GM21528 (cell line): ENCODE measurements at regions not wholly inside any gene's neighbourhood (a gene's known extent, or its start where the extent isn't known, plus 50 kb on each side); places are given as distances from the start of the nearest gene placed in this dataset.
"Not testable (repeated sequence)": the region's sequence is repeated elsewhere in the genome, so short reads cannot be mapped to it uniquely, and the experiment has no call there.

Experiments
- ATAC-seq: cut with Tn5 transposase; IDR thresholded peaks from one replicate; pipeline ENCODE4 v1.9.1; 2021; ENCODE audit warnings: mild to moderate bottlenecking, moderate library complexity; ENCODE audit not compliant: unreplicated experiment, low FRiP score

DNA sequence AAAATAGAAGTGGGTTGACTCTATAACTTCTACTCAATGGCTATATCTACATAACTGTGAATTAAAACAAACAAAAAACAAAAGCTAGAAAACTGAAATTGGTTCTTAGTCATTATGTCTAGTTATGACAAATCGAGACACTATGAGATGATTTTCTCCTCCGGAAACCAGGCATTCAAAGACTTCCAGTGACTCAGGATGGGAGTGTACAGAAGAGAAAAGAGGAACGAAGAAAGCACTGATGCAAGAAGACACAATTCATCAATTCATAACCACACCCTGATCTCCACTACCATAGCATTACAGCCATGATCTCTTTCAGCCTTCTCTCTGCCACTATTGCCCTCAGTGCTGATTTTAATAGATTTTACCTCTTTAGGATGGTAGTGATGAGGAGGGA is 253.6 kb downstream of the CBLL2 start:
- ATAC-seq: peak; percentile 99

DNA sequence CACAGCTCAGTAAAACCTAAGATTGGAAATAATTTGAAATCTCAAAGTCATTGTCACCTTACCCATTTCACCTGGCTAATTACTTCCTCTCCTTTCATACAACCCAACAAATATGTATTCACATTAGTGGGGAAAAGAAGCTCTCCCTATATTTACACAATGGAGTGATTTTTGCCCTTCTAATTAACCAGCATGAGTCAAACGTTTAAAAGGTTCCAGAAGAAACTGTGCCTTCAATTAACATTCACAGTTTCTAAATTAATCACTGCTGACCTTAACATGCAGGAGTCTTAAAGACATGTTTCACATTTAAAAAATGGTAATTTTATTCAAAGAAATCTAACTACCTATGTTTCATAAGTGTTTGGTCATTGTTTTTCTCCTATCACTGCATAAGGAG is 254.6 kb downstream of the CBLL2 start:
- ATAC-seq: no peak

DNA sequence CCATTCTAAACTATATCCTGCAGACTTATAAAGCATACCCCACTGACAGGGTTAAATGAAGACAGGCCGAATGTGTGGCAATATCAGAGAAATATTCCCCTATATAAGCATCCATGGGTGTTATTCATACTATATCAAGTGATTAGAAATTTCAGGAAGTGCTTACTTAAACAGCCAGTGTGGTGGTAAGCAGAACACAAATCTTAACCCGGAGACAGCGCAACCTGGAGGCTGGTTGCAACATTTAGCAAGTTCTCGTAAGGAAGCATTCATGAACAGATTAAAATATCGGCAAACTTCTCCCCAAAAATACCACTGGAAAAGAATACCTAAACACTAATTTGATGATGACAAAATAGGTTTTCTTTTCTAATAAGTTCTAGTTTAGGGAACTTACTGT is 261.2 kb downstream of the CBLL2 start:
- no peak for ATAC-seq

DNA sequence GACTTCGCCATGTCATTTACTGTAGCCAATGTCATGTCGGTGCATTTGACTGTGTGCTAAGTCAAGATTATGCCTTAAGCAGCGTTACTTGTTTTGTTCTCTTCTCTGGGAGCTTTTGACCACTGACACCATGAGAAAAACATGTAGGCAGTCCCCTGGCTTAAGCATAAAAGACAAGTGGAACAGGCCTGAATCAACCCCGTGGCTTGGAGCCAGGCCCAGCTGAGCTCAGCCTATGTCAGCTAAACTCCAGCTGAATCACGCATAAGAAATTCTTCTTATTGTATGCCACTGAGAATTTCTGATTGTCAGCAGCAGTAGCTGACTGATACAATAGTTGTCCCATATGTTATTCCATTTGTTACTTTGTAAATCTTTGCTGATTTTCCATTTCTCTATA is 261.9 kb downstream of the CBLL2 start:
- no peak for ATAC-seq

DNA sequence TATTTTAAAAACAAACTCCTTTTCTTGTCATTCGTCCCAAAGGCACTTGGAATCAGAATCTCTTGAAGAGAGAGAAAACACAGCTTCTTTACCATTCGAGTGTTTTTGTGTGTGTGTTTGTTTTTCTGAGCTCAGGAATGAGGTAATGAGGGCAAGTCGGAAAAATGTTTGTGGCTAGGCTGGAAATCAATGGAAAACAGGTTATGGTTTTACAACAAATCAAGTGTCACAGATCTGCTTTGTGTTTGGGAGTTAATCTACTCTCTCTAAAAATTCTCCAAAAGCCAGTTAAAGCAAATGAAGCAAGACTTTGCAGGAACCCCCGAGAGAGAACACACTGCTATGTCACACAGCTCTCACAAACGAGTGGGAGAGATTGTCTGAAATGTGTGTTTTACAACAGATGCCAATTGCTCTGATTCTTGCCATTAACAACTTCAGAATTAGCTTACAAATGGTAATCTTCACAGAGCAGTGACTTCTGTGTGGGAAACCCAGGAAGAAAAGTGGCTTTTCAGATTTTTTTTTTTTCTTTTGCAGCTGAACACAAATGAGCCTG is 264.1 kb downstream of the CBLL2 start:
- no peak for ATAC-seq

DNA sequence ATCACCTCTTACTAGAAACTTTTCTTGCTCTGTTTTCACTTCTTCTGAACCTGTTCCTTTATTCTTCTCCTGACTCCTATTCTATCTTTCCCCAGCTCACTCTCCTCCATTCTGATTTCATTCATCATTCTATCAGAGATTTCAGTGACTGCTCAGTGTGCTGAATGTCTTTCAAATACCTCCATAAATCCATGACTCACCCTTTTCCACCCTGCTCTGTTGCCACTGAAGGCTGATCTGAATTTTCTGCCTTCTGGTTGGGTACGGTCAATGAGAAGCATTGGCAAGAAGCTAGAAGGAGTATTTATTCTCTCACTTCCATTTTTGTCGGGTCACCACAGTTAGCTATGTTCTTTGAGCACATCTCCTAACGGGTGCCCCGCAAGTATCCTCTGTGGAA is 265.9 kb downstream of the CBLL2 start:
- ATAC-seq: no peak

DNA sequence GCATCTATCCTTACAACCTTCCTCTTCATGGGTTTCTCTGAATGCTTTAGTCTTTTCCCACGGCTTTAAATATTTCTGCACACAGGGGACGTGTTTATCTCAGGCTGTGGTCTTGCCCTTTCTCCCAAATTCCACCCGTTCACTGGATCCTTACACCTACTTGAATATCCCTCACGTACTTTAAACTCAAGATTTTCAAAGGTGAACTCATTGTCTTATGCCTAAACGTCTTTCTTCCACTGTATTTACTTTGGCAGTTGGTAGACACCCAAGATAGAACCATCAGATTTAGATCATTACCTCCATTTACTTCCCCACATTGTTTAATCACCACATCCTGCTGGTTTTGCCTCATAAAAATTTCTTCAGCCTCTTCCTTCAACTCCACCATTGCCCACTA is 269.2 kb downstream of the CBLL2 start:
- no peak for ATAC-seq

DNA sequence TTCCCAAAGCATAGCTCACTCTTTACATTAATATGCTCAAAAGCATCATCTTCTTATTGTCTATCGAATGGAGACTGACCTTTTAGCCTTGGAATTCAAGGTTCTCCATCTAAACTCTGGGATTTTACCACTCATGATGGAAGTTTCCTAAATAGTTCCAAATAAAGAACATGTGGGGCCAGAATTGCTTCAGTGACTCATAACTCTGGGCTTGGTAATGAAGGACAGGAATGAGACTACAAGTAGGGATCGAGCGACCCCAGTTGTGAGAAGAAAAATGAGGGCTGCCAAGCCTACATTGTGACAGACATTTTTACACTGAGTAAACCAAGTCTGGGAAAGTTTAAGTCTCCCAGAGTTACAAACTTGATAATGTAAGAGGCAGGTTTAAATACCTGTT is 269.9 kb downstream of the CBLL2 start:
- ATAC-seq: no peak

DNA sequence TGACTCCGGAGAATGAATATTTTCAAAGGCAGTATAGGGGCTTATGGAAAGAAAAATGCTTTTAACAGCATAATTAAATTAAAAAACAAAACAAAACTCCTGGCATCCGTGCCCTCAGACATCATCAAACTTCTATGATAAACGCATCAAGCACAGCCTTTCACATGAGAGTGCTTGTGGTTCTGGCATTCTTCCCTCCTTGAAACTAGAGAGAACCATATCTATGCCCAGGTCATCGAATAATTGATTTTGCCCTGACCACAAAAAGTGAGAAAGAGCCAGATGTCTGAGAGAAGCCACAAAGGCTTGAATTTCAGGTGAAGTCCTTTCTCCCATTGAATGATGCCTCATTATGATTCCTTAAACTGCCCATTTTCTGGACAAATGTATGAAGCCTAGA is 286.8 kb downstream of the CBLL2 start:
- no peak for ATAC-seq

DNA sequence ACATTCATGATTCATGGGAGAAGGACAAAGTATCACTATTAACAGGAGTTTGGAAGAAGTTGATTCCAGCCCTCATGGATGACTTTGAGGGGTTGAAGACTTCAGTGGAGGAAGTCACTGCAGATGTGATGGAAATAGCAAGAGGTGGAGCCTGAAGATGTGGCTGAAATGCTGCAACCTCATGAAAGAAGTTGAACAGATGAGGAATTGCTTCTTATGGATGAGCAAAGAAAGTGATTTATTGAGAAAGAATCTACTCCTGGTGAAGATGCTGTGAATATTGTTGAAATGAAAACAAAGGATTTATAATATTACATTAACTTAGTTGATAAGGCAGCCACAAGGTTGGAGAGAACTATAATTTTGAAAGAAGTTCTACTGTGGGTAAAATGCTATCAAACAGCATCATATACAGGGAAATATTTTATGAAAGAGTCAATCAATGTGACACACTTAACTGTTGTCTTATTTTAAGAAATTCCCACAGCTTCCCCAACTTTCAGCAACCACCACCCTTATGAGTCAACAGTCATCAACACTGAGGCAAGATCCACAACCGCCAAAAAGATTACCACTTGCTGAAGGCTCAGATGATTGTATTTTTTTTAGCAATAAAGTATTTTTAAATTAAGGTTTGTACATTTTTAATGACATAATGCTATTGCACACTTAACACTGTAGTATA is 302.6 kb downstream of the CBLL2 start:
- ATAC-seq: no peak

DNA sequence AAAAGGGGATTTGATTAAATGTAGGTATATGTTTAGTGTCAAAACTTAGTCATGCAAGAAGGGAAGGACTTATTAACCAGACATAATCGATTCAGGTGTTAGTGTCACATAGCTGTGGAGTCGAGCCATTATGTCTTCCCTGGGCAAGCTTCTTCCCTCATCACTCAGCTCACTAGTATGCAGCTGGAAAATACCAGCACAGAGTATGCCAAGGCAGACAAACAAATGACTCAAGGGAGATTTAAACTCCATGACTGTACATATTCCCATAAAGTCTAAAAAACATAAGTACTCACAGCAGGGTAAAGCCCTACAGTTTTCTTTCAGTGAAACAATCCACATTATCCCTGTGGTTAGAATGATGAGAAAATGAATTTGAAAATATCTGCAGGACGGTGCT is 304.5 kb downstream of the CBLL2 start:
- ATAC-seq: no peak

DNA sequence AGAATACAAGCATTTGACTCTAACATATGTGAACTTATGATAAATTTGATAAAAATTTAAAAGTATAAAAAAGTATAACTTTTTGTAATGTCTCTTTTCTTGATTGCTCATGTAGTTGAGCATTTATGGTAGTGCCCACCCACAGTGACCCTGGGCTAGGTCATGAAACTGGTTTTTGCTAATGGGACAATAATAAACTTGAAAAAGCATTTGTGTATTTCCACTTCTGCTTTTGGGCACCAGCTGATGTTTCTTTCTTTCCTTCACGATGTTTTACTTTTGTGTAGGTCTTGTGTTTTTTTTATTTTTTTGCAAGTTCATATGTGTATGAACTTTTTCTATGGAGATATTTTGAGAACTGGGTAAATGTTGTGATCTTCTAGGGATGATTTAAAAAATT is 313.1 kb downstream of the CBLL2 start:
- ATAC-seq: no peak

DNA sequence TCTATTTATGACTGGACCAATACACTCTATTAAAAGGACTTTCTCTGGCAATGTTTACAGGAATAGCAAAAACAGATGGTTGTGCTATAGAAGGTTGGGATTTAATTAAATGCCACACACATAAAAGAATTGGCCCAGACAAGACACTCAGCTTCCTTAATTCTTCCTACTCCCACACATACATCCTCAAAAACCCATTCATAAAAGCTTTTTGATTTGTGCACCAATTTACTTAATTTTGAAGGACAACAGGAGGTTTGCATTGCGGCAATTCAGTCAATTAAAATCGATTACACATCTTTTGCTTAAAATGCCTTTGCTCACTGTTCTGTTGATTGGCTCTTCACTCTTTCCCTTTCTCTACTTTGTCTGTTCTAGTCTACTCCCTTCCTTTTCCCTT is 317.1 kb downstream of the CBLL2 start:
- ATAC-seq: no peak

DNA sequence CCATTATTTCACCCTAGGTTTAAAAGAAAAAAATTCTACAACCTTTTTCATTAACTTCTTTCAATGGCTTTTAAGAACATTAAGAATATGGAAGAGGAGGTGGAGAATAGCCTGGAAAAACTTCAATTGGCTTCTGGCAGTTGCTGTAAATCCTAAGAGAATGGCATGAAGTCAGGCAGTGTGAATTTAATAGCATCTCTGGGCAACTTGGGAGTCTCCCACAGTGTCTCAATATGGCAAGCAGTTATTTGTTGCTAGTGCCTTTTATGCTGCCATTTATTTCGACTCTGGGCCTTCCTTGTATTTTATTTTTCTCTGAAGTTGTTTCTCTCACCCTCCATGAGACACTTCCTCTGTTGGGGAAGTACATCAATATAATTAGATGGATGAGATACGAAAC is 322.1 kb downstream of the CBLL2 start:
- ATAC-seq: no peak

DNA sequence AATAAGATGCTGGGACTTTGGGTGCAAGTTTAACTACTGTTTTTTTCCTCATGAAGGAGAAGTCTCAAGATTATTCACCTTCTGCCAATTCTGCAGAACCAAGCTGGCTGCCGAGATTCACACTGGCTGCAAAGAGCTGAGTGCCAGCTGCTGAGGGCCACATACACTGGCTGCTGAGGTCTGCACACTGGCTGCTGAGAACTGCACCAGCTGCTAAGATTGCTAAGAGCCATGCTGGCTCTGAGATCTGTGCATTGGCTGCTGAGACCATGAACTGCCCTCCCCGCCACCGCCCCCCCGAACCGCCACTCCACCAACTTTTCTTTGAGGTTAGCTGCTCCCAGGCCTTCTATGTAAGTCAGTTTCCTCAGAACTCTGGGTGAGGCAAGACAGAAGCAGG is 330.3 kb downstream of the CBLL2 start:
- ATAC-seq: no peak

DNA sequence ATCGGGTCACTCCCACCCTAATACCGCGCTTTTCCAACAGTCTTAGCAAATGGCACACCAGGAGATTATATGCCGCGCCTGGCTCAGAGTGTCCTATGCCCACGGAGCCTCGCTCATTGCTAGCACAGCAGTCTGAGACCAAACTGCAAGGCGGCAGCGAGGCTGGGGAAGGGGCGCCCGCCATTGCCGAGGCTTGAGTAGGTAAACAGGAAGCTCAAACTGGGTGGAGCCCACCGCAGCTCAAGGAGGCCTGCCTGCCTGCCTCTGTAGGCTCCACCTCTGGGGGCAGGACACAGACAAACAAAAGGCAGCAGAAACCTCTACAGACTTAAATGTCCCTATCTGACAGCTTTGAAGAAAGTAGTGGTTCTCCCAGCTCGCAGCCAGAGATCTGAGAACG is 336.7 kb downstream of the CBLL2 start:
- not testable (repeated sequence) for ATAC-seq

DNA sequence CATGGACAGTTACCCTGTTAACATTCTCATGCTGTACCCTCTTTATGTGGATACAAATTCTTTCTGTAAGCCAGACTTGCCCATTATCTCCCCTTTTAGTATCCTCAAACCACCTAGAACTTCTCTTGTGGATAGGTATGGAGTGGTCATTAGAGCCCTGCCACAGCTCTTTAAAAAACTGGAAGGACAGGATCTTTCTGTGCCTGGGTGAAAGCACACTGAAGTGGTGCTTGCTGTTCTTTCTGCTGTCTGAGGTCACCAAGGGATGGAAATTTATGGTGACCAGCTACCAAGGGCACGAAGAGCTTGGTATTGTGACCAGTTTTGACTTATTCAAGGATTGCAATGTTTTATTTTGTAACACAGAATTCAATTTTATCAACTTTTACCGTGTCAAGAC is 344.2 kb downstream of the CBLL2 start:
- ATAC-seq: no peak

DNA sequence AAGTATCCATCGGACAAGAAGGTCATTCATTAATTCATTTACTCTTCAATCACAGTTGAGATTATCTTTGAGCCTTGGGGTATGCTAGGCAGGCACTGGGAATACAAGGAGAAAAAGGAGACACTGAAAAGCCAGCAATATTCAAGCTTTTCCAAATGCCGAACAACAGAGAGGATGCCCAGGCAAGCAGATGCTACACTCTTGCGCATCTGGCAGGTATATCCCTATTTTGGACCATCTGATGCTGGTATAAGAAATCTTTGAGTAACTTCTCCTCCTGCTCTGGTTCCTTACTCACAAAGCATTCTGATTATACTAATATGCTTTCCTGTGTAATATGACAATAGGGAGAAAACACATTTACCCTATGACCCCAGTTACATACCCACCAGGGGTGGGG is 354.9 kb downstream of the CBLL2 start:
- ATAC-seq: no peak

DNA sequence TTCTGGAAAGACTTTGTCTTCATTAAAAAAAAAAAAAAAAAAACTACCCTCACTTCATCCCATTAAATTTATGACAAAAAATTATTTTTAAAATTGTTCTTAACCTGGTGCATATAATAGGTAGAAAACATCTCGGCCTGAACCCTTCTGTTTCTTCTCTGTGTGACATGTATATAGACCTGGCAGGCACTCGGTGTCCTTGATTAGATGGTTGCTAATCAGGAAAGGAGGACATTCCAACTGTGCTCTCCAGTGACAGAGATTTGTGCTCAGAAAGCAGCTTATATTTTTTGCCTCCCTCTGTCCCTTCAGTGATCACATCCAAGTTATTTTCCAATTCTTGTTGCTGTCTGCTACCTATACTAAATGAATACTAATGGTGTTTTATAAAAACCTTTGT is 355.6 kb downstream of the CBLL2 start:
- ATAC-seq: no peak

DNA sequence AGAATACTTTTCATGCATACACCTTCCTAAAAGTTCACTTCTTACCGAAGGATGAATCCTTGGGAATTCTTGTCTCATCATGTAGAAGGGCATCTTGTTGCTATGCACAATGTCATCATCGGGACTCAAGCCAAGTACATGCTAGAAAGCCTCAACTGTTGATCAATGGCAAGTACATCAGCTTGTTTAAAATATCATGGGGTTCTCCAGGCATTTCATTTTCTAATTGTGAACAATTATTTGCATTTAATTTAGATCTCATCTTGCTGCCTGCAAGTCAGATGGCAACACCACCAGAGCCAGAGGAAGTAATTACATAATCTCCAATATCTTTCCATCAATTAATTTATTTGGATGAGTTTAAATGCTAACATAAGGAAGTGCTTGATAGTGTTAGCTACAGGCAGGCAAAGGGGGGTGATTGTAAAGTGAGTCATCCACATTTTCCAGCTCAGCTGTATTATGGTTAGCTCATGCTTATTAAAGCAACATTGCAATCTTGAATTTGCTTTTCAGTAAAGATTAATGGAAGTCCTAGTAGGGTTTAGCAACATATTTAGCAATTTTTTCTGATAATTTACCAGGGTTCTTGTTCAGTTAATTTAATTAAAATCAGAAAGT is 356.5 kb downstream of the CBLL2 start:
- ATAC-seq: no peak

DNA sequence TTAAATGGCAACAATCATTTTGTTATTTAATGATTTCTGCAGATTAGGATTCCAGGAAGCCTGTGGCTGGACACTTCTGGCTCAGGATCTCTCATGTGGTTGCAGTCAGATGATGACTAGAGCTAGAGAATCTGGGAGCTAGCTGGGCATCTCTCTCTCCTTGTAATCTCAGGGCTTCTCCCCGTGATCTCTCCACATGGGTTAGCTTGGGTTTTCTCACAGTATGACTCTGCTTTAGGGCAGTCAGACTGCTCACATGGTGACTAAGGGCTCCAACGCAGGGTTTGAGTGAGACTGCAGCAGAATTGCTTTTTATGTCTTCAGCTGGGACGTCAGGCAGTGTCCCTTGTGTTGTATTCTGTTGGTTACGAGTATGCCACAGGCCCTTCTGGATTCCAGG is 361.4 kb downstream of the CBLL2 start:
- ATAC-seq: no peak

DNA sequence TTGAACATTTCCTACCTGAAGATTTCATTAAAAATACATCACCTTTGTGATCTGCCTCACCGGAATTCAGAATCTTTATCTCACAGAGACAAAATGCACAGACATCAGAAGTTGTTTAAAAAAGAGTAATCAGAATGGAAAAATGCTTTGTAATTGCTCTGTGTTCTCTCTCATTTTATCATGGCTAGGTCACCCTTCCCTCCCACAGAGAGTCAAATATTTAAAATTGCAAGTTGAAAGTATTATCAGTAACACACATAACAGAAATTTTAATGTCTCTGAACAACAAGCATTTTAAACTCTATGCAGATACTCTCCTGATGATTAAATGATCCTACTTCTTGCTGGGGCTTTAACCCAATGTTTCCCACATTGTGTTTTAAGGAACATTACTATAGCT is 362.0 kb downstream of the CBLL2 start:
- ATAC-seq: no peak
